SK-N-SH treated with all-trans-retinoic acid at 6 μM for 48 hours (cell line): ENCODE measurements at regions not wholly inside any gene's neighbourhood (a gene's known extent, or its start where the extent isn't known, plus 50 kb on each side); places are given as distances from the start of the nearest gene placed in this dataset.

Experiments used
- ATAC-seq: fragments of 200-7000 bp; cut with Tn5 transposase; 3 replicates; pipeline ENCODE4 v1.9.1; 2020; ENCODE audit warnings: mild to moderate bottlenecking, moderate library complexity
- CSDC2 ChIP-seq: fragments of 250-450 bp; sonication (Bioruptor Pico); IDR thresholded peaks from 2 replicates; pipeline ENCODE4 v1.5.0; 2020; ENCODE audit warnings: mild to moderate bottlenecking, moderate library complexity
- CSRNP3 ChIP-seq: fragments of 250-450 bp; sonication (Bioruptor Pico); IDR thresholded peaks from 2 replicates; pipeline ENCODE4 v1.5.1; 2021; ENCODE audit warnings: mild to moderate bottlenecking, moderate library complexity
- GLIS3 ChIP-seq: fragments of 250-450 bp; sonication (Bioruptor Pico); IDR thresholded peaks from 2 replicates; pipeline ENCODE4 v1.5.0; 2020; ENCODE audit warnings: mild to moderate bottlenecking, moderate library complexity
- ISL1 ChIP-seq: fragments of 250-450 bp; sonication (Bioruptor Pico); IDR thresholded peaks from 2 replicates; pipeline ENCODE4 v2.1.2; 2022; ENCODE audit warnings: mild to moderate bottlenecking, moderate library complexity
- SNAI2 ChIP-seq: fragments of 250-450 bp; sonication (Bioruptor Pico); IDR thresholded peaks from 2 replicates; pipeline ENCODE4 v1.5.0; 2020; ENCODE audit warnings: mild to moderate bottlenecking, moderate library complexity
- TCF4 ChIP-seq: fragments of 250-450 bp; sonication (Bioruptor Pico); IDR thresholded peaks from 2 replicates; pipeline ENCODE4 v1.8.0; 2021; ENCODE audit warnings: mild to moderate bottlenecking, moderate library complexity, borderline replicate concordance
- TOX ChIP-seq: fragments of 250-450 bp; sonication (Bioruptor Pico); IDR thresholded peaks from 2 replicates; pipeline ENCODE4 v1.8.0; 2021; ENCODE audit warnings: mild to moderate bottlenecking, moderate library complexity, borderline replicate concordance
- ZC3H10 ChIP-seq: fragments of 250-450 bp; sonication (Bioruptor Pico); IDR thresholded peaks from 2 replicates; pipeline ENCODE4 v1.5.1; 2021; ENCODE audit warnings: mild to moderate bottlenecking, moderate library complexity
- ZFP3 ChIP-seq: fragments of 250-450 bp; sonication (Bioruptor Pico); IDR thresholded peaks from 2 replicates; pipeline ENCODE4 v1.5.0; 2020; ENCODE audit warnings: mild to moderate bottlenecking, moderate library complexity
- ZFP30 ChIP-seq: fragments of 450-650 bp; formaldehyde crosslinking; IDR thresholded peaks from 2 replicates; pipeline ENCODE4 v1.5.0; 2022; ENCODE audit warnings: mild to moderate bottlenecking, moderate library complexity
- ZNF8 ChIP-seq: fragments of 450-650 bp; formaldehyde crosslinking; IDR thresholded peaks from 2 replicates; pipeline ENCODE4 v1.5.0; 2020; ENCODE audit warnings: mild to moderate bottlenecking, moderate library complexity

DNA sequence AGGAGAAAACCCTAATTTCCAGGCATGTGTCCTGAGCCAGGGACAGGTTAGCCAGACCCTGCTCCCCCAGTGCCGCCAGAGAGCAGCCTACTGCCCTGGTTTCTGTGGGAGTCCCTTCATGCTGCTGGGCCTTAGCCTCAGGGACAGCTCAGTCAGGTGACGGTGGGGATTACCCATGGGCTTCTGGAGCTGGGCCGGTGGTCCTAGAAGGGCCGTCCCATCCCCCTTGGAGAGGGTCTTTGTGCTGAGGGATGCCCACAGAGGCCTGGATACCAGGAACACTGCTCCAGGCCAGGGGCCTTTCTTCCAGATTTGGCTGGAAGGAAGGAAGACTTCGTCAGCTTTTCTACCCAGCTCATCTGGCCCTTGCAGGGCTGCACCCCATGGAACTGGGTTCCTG is 71.4 kb upstream of the ZNF722 start (continued):
- TF ChIP-seq TCF4 (CRISPR knock-in tag) (no peak), SNAI2 (CRISPR knock-in tag) (no peak), CSDC2 (CRISPR knock-in tag) (no peak), ISL1 (CRISPR knock-in tag) (no peak), ZFP3 (CRISPR knock-in tag) (no peak)

- ATAC-seq, result no peak
- no peak for TF ChIP-seq ZFP3 (CRISPR knock-in tag)
- no peak for TF ChIP-seq ZNF8 (CRISPR knock-in tag)
- TF ChIP-seq TOX, result no peak
- no peak for TF ChIP-seq ZC3H10 (CRISPR knock-in tag)
- TF ChIP-seq GLIS3 (CRISPR knock-in tag), result no peak
- TF ChIP-seq ZFP30 (CRISPR knock-in tag), result no peak
Observed at GRCh38 chr7:63931057-63931600, 67.5 kb upstream of the ZNF722 start.

- TF ChIP-seq CSRNP3 (CRISPR knock-in tag), result no peak
- TF ChIP-seq, all 23 proteins: peak for 0
- ATAC-seq, result no peak
Observed at GRCh38 chr7:63931985-63932577, 66.6 kb upstream of the ZNF722 start.
